ENCODE measurements at regions not wholly inside any gene's neighbourhood (a gene's known extent, or its start where the extent isn't known, plus 50 kb on each side); places are given as distances from the start of the nearest gene placed in this dataset.

DNA sequence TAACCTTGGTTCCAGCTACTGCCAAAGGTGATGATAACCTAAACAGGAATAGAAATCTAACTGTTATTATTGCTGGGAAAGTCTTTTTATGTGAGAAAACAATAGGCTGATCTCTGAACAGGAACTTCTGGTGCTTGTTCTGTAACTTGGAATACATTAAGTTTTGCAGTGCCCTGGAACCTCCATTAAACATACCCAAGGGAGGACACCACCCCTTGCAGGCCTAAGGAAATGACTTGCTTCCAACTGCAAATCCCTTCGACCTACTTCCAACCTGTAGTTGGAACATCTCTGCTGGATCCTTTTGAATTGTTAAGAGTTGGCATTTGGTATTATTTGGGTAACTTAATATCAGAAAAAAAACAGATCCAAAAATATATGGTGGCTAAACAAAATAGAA is 188.4 kb upstream of the API5 start:
- H3K4me3 ChIP-seq (ENCODE audit: low read depth, low read length), result no peak overlapping the region
- TF ChIP-seq, protein P1, sequence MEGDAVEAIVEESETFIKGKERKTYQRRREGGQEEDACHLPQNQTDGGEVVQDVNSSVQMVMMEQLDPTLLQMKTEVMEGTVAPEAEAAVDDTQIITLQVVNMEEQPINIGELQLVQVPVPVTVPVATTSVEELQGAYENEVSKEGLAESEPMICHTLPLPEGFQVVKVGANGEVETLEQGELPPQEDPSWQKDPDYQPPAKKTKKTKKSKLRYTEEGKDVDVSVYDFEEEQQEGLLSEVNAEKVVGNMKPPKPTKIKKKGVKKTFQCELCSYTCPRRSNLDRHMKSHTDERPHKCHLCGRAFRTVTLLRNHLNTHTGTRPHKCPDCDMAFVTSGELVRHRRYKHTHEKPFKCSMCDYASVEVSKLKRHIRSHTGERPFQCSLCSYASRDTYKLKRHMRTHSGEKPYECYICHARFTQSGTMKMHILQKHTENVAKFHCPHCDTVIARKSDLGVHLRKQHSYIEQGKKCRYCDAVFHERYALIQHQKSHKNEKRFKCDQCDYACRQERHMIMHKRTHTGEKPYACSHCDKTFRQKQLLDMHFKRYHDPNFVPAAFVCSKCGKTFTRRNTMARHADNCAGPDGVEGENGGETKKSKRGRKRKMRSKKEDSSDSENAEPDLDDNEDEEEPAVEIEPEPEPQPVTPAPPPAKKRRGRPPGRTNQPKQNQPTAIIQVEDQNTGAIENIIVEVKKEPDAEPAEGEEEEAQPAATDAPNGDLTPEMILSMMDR (IDR thresholded peaks at IDR 0.05; ENCODE audit: insufficient read depth, low read length, missing control alignments), result no peak
- DNase-seq (ENCODE audit: low read depth, low spot score), result no peak
- ChIA-PET CTCF (no interaction called here), POLR2A (no interaction called here)

DNA sequence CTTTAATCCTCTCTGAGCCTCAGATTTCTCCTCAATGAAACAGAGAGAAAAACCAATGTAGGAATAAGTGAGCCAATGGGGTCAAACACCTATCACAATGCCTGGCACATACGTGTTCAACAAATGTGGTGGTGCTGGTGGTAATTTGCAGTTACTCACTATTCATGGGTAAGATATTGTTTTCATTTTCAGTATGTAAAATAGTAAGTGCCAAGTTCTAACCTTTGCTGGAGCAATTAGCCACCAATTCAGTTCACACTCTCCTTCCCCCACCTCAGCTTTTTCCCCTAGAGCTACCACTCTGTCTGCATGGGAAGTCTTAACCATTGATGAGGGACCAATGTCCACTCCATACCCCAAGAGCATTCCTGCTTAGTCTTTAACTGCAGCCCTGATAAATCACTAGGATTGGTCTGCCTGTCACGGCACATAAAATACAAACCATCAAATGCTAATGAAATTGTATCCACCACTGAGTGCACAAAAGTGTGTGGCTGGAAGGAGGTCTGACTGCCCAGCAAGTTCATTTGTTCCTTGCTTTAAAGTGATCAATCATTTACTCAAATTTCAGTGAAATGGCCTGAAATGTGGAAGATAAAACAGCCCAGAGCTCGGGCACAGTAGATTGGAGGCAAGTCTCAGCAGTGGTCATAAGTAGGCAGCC is 187.4 kb upstream of the API5 start:
- H3K4me3 ChIP-seq (ENCODE audit: low read depth, low read length), result no peak overlapping the region
- TF ChIP-seq, protein P1 (IDR thresholded peaks at IDR 0.05; ENCODE audit: insufficient read depth, low read length, missing control alignments), result no peak
- ChIA-PET POLR2A (no interaction called here), CTCF (no interaction called here)
- no peak for DNase-seq (ENCODE audit: low read depth, low spot score)

DNA sequence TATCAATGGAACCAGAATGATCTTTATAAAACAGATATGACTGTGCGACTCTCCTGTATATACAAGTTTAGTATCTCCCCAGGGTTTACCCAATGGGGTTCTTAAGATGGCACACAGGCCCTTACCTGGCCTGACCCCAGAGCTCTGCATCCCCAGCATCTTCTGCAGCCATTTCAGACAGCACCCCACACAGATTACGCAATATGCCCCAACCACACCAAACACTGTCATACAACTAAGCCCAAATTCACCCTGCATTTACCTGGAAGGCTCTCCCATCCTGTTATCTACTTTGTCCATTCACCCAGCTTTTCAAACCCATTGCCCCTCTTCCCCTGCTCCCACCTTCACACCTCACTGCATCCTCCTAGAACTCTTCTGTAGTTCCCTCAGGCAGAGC is 182.5 kb upstream of the API5 start:
- CTCF ChIA-PET, result no interaction called here
- H3K4me3 ChIP-seq (ENCODE audit: low read depth, low read length), result no peak overlapping the region
- POLR2A ChIA-PET, result no interaction called here

DNA sequence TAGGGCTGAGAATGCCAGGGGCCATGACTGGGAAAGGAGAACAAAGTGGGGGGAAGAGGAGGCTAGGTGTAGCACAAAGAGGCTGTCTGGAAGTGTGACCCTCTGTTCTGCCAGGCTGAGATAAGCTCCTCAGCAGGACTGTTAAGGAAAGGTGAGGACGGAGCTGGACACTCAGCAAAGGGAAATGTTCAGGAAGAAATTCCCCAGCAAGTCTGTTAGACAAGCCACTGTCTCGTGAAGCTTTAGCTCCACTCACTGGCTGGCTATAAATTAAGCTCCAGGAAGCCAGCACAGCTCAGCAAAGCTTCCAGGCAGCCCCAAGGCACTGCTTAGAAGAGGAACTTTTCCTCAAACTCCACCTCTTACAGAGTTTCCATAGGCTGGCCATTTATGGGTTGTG is 181.2 kb upstream of the API5 start:
- TF ChIP-seq, protein P1 (IDR thresholded peaks at IDR 0.05; ENCODE audit: insufficient read depth, low read length, missing control alignments), result no peak
- ChIA-PET CTCF (no interaction called here), POLR2A (no interaction called here)
- no peak overlapping the region for H3K4me3 ChIP-seq (ENCODE audit: low read depth, low read length)
- no peak for DNase-seq (ENCODE audit: low read depth, low spot score)

More for the DNA sequence above, 182.5 kb upstream of the API5 start:
- DNase-seq (ENCODE audit: low read depth, low spot score), result no peak
- TF ChIP-seq, protein P1 (IDR thresholded peaks at IDR 0.05; ENCODE audit: insufficient read depth, low read length, missing control alignments), result no peak

DNA sequence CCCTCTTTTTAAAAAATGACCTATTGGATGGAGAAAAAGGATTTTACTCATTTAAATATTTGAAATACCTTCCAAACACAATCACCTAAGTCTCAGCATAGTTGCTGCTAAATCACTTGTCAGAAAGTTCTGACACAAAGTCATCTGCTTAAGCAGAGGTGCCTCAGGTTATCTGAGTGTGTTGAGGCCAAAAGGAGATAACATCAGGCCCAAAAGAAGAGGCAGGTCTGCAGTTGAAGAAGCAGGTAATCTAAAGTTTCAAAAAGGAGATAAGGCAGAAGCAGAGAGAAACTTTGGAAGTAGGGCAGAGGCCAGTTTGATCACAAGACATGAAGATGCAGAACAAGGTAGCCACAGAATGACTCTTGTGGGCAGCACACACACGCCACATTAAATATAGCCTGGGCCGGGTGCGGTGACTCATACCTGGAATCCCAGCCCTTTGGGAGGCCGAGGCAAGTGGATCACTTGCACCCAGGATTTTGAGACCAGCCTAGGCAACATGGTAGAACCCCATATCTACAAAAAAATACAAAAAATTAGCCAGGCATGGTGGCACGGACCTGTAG is 175.7 kb upstream of the API5 start:
- no peak overlapping the region for H3K4me3 ChIP-seq (ENCODE audit: low read depth, low read length)
- CTCF ChIA-PET, result no interaction called here
- TF ChIP-seq, protein P1 (IDR thresholded peaks at IDR 0.05; ENCODE audit: insufficient read depth, low read length, missing control alignments), result no peak
- POLR2A ChIA-PET, result no interaction called here
- DNase-seq (ENCODE audit: low read depth, low spot score), result no peak

DNA sequence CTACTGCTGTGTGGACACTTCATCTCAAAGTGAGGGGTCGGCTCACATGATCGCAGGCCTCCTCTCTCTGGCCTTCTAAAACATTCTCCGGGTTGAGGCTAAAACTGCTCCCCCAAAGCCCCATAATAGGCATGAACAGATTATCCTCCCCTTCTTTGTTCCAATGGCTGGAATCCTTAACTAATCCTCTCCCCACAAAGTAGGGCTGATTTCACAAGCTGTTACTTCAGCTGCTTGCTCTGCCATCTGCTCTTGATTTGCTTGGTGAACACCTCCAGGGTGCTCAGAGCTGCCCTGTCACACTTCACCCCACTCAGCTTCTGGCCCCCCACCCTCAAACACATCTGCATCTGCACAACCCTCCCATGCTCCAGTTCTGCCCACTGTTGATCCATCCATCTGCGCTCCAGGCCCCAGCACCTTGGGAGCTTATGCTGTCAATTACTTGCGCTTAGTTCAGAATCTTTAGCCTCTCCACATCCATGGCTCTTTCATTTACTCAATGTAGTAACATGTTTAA is 173.1 kb upstream of the API5 start:
- H3K4me3 ChIP-seq (ENCODE audit: low read depth, low read length), result no peak overlapping the region
- DNase-seq (ENCODE audit: low read depth, low spot score), result no peak
- CTCF ChIA-PET, result no interaction called here
- TF ChIP-seq, protein P1 (IDR thresholded peaks at IDR 0.05; ENCODE audit: insufficient read depth, low read length, missing control alignments), result no peak
- POLR2A ChIA-PET, result no interaction called here

All from AG04449 (cell line).